ENCODE measurements at regions not wholly inside any gene's neighbourhood (a gene's known extent, or its start where the extent isn't known, plus 50 kb on each side); places are given as distances from the start of the nearest gene placed in this dataset.

DNA sequence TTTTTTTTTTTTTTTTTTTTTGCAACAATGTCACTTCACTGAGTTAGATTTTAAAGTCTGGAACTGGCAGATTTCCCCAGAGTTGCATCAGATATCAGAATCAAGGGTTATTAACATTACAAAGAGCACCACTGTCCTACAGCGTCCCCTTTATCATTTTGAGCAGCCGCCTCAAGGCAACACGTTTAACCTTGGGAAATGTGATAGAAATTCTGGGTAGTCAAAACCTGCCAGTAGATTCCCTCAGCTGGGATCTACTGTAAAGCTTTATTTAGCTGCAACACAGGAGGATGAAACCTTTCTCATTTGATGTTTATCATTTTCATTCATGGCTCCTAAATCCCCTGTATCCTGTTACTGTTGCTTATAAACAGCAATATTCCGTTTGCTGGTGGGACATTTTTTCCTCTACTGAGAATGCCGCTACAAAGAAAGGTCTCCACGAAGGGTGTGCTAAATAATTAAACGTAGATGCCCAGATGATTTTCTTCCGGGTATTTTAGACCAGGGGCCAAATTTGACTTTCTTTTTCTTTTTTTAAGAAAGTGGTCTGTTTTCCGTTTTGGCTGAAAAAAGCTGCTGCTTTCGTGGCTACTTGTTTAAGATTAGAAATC, 436.1 kb upstream of the GOT2 start:
- TF ChIP-seq, protein P1, sequence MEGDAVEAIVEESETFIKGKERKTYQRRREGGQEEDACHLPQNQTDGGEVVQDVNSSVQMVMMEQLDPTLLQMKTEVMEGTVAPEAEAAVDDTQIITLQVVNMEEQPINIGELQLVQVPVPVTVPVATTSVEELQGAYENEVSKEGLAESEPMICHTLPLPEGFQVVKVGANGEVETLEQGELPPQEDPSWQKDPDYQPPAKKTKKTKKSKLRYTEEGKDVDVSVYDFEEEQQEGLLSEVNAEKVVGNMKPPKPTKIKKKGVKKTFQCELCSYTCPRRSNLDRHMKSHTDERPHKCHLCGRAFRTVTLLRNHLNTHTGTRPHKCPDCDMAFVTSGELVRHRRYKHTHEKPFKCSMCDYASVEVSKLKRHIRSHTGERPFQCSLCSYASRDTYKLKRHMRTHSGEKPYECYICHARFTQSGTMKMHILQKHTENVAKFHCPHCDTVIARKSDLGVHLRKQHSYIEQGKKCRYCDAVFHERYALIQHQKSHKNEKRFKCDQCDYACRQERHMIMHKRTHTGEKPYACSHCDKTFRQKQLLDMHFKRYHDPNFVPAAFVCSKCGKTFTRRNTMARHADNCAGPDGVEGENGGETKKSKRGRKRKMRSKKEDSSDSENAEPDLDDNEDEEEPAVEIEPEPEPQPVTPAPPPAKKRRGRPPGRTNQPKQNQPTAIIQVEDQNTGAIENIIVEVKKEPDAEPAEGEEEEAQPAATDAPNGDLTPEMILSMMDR (IDR thresholded peaks at IDR 0.05 in 2 of 3, conservative IDR thresholded peaks at IDR 0.05 in 1 of 3; ENCODE audit: insufficient read depth in 2 of 3, low read depth in 1 of 3, low read length in 3 of 3), result no peak
- TF ChIP-seq, protein P2, sequence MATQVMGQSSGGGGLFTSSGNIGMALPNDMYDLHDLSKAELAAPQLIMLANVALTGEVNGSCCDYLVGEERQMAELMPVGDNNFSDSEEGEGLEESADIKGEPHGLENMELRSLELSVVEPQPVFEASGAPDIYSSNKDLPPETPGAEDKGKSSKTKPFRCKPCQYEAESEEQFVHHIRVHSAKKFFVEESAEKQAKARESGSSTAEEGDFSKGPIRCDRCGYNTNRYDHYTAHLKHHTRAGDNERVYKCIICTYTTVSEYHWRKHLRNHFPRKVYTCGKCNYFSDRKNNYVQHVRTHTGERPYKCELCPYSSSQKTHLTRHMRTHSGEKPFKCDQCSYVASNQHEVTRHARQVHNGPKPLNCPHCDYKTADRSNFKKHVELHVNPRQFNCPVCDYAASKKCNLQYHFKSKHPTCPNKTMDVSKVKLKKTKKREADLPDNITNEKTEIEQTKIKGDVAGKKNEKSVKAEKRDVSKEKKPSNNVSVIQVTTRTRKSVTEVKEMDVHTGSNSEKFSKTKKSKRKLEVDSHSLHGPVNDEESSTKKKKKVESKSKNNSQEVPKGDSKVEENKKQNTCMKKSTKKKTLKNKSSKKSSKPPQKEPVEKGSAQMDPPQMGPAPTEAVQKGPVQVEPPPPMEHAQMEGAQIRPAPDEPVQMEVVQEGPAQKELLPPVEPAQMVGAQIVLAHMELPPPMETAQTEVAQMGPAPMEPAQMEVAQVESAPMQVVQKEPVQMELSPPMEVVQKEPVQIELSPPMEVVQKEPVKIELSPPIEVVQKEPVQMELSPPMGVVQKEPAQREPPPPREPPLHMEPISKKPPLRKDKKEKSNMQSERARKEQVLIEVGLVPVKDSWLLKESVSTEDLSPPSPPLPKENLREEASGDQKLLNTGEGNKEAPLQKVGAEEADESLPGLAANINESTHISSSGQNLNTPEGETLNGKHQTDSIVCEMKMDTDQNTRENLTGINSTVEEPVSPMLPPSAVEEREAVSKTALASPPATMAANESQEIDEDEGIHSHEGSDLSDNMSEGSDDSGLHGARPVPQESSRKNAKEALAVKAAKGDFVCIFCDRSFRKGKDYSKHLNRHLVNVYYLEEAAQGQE (IDR thresholded peaks at IDR 0.05; ENCODE audit: borderline replicate concordance), result no peak
- TF ChIP-seq, protein P2 (CRISPR knock-in tag; IDR thresholded peaks at IDR 0.05; ENCODE audit: low read depth), result no peak
- no peak for TF ChIP-seq SIN3A (IDR thresholded peaks at IDR 0.05; ENCODE audit: borderline replicate concordance in 2 of 2, control insufficient read depth in 1 of 2, low read depth in 2 of 2, low read length in 2 of 2)
- no peak for TF ChIP-seq ZC3H11A (IDR thresholded peaks at IDR 0.05; ENCODE audit: low read depth, low read length)
- TF ChIP-seq SOX6 (IDR thresholded peaks at IDR 0.05), result no peak
- TF ChIP-seq SLC30A9 (CRISPR knock-in tag; IDR thresholded peaks at IDR 0.05), result no peak
- no peak for TF ChIP-seq RNF2 (IDR thresholded peaks at IDR 0.05)
